OCI-LY7 (cell line): ENCODE measurements at regions not wholly inside any gene's neighbourhood (a gene's known extent, or its start where the extent isn't known, plus 50 kb on each side); places are given as distances from the start of the nearest gene placed in this dataset.

Experiments used
- EZH2phosphoT487 ChIP-seq: fragments of 200-600 bp; sonication (generic); IDR thresholded peaks from 2 replicates; pipeline ENCODE4 v1.6.1; 2018; ENCODE audit warnings: low read depth, borderline replicate concordance, mild to moderate bottlenecking, mixed run types, antibody characterized with exemption, low read length, moderate library complexity, mixed read lengths
- TF ChIP-seq, protein P1 (sequence below): fragments of 200-600 bp; sonication (generic); conservative IDR thresholded peaks from 2 replicates; pipeline ENCODE4 v1.5.1; 2014; ENCODE audit warnings: mild to moderate bottlenecking, antibody characterized with exemption, low read length, moderate library complexity, mixed read lengths

DNA sequence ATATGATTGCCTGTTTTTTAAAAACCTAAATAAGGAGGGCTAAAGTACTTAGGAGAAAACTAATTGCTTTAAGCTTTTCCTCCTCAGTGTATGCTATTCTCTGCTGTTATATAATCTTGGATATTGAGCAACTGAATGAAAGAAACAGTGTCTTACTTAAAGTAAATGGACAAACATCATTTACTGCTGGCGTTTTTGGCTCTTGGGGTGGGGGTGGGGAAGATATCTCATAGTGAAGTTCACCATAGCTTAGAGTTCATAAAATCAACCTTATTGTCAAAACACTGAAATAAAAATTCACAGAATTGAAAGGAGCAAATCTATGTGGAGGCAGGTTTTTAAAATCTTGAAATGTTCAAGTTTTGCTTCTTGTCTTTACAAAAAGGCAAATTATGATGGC lies 256.4 kb upstream of the SOX2 start:
- TF ChIP-seq, protein P1, sequence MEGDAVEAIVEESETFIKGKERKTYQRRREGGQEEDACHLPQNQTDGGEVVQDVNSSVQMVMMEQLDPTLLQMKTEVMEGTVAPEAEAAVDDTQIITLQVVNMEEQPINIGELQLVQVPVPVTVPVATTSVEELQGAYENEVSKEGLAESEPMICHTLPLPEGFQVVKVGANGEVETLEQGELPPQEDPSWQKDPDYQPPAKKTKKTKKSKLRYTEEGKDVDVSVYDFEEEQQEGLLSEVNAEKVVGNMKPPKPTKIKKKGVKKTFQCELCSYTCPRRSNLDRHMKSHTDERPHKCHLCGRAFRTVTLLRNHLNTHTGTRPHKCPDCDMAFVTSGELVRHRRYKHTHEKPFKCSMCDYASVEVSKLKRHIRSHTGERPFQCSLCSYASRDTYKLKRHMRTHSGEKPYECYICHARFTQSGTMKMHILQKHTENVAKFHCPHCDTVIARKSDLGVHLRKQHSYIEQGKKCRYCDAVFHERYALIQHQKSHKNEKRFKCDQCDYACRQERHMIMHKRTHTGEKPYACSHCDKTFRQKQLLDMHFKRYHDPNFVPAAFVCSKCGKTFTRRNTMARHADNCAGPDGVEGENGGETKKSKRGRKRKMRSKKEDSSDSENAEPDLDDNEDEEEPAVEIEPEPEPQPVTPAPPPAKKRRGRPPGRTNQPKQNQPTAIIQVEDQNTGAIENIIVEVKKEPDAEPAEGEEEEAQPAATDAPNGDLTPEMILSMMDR, result no peak
- no peak for TF ChIP-seq EZH2phosphoT487
